IPS-NIHi7 (cell line): ENCODE measurements at regions not wholly inside any gene's neighbourhood (a gene's known extent, or its start where the extent isn't known, plus 50 kb on each side); places are given as distances from the start of the nearest gene placed in this dataset.

Experiments used
- DNase-seq: peaks from one replicate; pipeline ENCODE4 v3.0.0; 2012; ENCODE audit warnings: mixed read lengths; ENCODE audit errors: extremely low spot score

- DNase-seq = no peak
Measured at GRCh38 chr4:35520059-35520458, 724.3 kb downstream of the ARAP2 start.

DNA sequence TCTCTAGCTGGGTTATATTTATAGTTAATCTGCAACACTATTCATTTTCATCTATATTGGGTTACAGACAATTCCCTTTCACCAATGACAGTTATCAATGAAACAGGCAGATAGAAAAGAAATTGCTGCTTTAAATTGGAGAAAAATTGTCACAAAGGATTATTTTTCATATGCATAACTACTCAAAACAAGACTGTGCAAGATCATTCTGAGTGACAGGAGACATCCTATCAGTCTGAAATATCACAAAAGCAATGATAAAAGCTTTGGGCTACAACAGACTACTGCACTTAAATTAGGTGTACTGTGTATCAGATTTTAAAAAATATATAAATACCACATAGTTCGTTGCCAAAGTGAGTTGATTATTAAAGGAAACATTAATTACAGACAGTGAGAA lies 722.6 kb downstream of the ARAP2 start:
- no peak for DNase-seq

DNA sequence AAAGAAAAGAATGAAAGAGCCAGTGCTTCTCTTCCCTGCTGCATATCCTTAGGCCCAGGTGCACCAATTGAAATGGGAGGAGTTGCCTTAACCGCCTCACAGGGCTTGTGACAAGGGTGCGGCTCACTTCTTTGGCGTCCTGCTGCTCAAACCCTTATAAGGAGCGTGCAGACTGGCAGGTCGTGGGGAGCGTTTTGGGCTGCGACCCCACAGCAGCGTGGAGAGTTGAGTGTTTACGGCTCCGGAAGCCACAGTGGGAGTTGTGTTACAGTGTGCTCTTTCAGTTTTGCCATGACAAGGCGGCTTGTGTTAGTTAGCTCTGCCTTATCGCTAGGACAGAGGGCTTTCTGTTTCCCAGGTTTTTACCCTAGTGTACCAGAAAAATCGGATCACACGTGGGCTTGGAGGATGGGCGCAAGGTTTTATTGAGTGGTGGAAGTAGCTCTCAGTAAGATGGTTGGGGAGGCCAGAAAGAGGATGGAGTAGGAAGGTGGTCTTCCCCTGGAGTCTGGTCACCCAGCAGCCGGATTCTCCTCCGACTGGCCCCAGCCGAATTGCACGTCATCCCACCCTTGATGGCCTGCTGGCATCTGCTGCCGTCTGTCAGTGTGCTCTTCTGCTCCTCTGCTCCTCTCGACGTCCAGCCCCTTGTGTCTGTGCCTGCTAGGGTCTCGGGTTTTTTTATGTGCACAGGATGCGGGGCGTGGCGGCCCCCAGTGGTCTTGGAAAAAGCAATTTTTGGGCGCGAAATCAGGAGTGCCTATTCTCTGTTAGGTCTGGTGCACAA lies 718.9 kb downstream of the ARAP2 start:
- DNase-seq = peak; percentile 1

DNA sequence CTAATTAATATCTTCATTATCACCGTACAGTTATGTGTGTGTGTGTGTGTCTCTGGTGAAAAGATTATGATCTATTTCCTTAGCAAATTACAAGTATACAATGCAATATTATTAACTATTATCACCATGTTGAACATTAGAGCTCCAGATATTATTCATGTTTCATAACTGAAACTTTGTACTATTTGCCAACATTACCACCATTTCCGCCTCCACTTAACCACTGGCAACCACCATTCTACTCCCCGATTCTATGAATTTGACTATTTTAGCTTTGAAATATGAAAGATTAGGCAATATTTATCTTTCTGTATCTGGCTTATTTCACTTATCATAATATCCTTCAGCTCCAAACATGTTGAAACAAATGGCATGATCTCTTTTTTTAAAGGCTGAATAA lies 717.9 kb downstream of the ARAP2 start:
- no peak for DNase-seq

GRCh38 chr4:35534962-35535361 lies 709.4 kb downstream of the ARAP2 start:
- no peak for DNase-seq

GRCh38 chr4:35538807-35539206 lies 705.5 kb downstream of the ARAP2 start:
- no peak for DNase-seq

DNA sequence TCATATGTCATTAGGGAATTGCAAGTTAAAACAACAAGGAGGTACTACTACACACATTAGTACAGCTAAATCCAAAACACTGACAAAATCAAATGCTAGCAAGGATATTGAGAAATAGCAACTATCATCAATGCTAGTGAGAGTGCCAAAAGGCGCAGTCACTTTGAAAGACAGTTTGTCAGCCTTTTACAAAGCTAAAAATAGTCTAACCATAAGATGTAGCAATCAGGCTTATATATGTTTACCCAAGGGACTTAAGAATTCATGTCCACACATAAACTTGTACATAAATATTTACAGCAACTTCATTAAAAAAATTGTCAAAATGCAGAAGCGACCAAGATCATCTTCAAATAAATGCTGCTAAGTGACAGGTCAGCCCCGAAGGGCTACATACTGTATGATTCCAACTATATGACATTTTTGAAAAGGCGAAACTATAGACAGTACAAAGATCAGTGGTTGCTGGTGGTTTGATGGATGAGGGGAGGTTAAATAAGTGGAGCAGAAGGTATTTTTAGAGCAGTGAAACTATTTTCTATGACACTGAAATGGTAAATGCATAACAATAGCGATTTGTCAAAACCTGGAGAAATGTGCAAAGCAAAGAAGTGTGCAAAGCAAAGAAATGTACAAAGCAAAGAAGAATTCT lies 704.8 kb downstream of the ARAP2 start:
- no peak for DNase-seq

- no peak for DNase-seq
Measured at GRCh38 chr4:35541146-35541887, 703.0 kb downstream of the ARAP2 start.

DNA sequence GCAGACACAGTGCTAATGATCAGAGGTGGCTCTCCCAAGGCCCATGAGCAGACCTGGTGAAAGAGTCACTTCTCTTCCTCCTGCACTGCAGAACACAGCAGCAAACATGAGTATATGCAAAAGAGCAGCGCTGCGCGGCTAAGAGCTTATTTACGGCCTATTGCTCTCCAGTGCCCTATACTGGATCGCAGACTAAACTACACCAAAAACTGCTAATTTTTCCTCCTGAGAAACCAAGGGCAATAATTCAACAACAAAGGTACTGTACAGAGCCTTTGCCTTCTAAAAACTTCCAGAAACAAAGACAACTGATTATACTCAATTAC lies 702.5 kb downstream of the ARAP2 start:
- DNase-seq = no peak

DNA sequence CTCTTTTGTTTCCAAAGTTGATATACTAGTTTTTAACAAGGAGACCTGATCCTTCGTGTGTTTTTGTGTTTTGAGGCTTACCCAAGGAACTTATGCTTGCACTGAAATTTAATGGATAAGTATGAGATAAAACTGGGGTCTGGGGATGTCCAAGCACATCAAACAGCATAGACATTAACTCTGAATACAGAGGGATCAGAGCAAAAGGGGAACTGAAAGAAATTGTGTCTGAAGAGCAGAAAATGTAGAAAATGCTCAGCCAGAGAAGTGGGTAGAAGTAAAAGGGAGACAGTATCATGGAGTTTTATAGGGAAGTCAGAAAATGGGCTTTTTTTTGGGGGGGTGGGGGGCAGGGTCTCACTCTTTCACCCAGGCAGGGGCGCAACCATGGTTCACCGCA lies 695.4 kb downstream of the ARAP2 start:
- no peak for DNase-seq

DNA sequence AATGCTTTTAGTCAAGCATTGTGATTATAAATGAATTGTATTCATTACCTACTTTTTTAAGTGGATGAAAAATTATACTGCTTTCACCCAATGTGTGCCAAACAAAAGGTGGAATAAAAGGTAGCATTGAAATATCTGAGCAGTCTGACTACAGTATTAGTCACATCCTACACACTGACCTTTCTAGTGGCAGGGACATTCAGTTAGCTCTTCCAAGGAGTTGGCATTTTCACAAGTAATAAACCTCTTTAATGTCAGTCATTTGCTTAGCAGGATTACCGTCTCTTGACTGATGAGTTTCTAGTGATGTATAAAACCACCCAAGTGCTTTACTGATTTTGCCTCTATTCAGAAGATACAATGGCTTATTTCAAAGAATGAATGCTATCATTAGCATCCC lies 687.9 kb downstream of the ARAP2 start:
- no peak for DNase-seq

DNA sequence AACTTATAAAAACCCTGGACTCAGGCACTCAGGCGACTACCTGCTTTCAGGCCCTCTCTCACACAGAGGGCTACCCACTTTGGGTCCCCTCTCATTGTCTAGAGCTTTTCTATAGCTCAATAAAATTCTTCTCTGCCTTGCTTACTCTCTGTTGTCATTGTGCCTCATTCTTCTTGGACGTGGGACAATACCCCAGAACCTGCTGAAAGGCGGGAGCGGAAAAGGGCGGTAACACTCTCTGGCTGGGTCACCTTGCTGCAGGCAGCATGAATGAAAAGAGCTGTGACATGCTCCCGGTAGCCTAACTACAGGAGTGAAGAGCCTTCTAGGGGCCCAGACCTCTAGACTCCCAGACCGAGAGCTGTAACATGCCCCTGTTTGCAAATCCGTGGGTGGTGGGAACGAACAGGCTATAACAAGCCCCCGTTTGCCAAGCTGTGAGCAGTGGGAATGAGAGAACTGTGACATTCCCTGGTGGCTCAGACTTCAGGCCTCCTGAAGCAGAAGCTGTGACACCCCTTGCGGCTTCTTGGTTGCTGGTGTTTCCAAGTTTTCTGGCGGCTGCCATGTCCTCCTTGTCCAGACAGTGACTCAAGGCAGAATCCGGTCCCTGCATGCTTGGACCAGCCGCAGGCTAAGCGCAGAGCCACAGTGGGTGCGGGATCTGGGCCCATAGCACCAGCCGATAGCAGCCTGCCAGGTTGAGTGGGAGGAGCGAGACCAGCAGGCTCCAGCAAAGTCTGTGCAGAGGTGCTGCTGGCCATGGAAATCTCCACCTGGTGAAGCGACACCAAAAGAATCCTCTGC lies 684.6 kb downstream of the ARAP2 start:
- no peak for DNase-seq

- no peak for DNase-seq
Measured at GRCh38 chr4:35562861-35563260, 681.5 kb downstream of the ARAP2 start.

GRCh38 chr4:35565640-35566039 lies 678.7 kb downstream of the ARAP2 start:
- DNase-seq = no peak

- DNase-seq = no peak
Measured at GRCh38 chr4:35591035-35591434, 653.3 kb downstream of the ARAP2 start.

DNA sequence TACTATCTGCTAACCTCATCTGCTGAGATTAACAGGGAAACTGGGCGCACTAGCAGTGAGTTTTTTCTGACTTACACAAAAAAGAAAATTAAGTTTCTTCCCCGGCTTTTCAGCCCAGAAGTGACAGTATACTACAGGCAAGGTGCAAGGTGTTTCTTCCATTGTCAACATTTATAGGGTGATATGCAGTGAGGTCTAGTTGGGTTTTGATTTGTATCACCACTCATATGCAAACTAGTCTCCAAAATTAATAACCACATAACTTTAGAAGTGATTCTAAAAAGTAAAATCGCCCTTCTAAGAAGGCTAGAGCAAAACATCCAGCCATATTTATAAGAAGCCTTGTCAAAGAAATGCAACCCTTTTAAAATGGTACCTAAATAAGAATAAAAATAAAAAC lies 640.1 kb downstream of the ARAP2 start:
- DNase-seq = no peak

- no peak for DNase-seq
Measured at GRCh38 chr4:35604724-35605123, 639.6 kb downstream of the ARAP2 start.

DNA sequence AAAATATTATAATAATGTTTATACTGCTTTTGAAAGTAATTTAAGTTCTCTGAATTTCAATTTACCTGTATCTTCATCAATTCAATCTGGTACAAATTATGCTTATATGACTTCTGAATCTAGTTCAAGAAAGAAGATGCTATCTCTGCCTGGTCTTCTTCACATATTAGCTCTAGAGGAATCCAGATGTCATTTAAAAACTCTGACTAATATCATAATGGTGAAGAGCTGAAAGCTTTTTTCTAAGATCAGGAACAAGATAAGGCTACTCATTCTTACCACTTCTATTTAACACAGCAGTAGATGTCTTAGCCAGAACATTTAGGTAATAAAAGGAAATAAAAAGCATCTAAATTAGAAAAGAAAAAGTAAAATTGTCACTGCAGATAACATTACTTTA lies 636.1 kb downstream of the ARAP2 start:
- DNase-seq = no peak

GRCh38 chr4:35614120-35614519 lies 630.2 kb downstream of the ARAP2 start:
- no peak for DNase-seq

GRCh38 chr4:35639929-35640328 lies 604.4 kb downstream of the ARAP2 start:
- no peak for DNase-seq

- DNase-seq = no peak
Measured at GRCh38 chr4:35643661-35644060, 600.7 kb downstream of the ARAP2 start.

DNA sequence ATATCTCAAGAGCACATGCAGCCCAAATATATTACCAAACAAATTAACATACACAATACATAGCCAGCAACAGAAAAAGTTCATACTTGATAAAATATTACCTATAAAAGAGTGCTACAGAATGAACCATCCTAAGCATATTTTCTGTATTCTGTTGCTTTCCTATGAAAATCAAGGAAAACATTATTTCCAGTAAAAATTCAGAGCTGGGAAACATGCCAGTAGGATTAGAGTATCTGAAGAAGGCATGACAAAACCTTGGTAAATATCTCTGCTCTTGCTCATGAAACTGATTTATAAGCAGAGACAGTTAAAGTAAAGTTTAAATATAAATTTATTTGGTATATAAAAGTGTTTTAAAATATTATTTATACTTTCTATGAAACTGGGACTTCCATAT lies 599.7 kb downstream of the ARAP2 start:
- no peak for DNase-seq
